Endothelial cell (in vitro differentiated cells): ENCODE measurements at regions not wholly inside any gene's neighbourhood (a gene's known extent, or its start where the extent isn't known, plus 50 kb on each side); places are given as distances from the start of the nearest gene placed in this dataset.

ENCODE experiments used
- DNase-seq: peaks from one replicate; pipeline ENCODE4 v3.0.0; 2021; ENCODE audit warnings: low spot score
- H3K27ac Mint-ChIP-seq: one replicate; pipeline ENCODE4 v1.8.0; 2021; ENCODE audit warnings: mixed read lengths, inconsistent platforms; ENCODE audit not compliant: unreplicated experiment
- H3K27me3 Mint-ChIP-seq: one replicate; pipeline ENCODE4 v1.8.0; 2021; ENCODE audit warnings: mild to moderate bottlenecking, moderate library complexity, mixed read lengths, inconsistent platforms; ENCODE audit not compliant: unreplicated experiment
- H3K36me3 Mint-ChIP-seq: one replicate; pipeline ENCODE4 v1.8.0; 2021; ENCODE audit warnings: mild to moderate bottlenecking, low read depth, mixed read lengths, inconsistent platforms; ENCODE audit not compliant: unreplicated experiment
- H3K4me1 Mint-ChIP-seq: one replicate; pipeline ENCODE4 v1.8.0; 2021; ENCODE audit warnings: mild to moderate bottlenecking, mixed read lengths, inconsistent platforms; ENCODE audit not compliant: unreplicated experiment
- H3K4me3 Mint-ChIP-seq: one replicate; pipeline ENCODE4 v1.8.0; 2021; ENCODE audit warnings: mild to moderate bottlenecking, mixed read lengths, inconsistent platforms; ENCODE audit not compliant: unreplicated experiment
- H3K9me3 Mint-ChIP-seq: one replicate; pipeline ENCODE4 v1.8.0; 2021; ENCODE audit warnings: mixed read lengths, inconsistent platforms; ENCODE audit not compliant: unreplicated experiment
- CTCF ChIP-seq: fragments of 200-600 bp; sonication (generic); IDR thresholded peaks from one replicate; pipeline ENCODE4 v1.5.0; 2021; ENCODE audit warnings: antibody characterized with exemption; ENCODE audit not compliant: unreplicated experiment

GRCh38 chr2:67842375-67842959 lies 220.3 kb downstream of the C1D start:
- H3K36me3 Mint-ChIP-seq: no peaks in the 10 kb centered on the region
- peaks cover 1% of the 10 kb centered on the region for H3K27me3 Mint-ChIP-seq
- H3K9me3 Mint-ChIP-seq: no peaks in the 10 kb centered on the region
- H3K27ac Mint-ChIP-seq: no peak overlapping the region
- TF ChIP-seq CTCF: no peak
- no peaks in the 10 kb centered on the region for H3K4me1 Mint-ChIP-seq
- H3K4me3 Mint-ChIP-seq: no peak overlapping the region
- DNase-seq: no peak

- H3K36me3 Mint-ChIP-seq: no peaks in the 10 kb centered on the region
- H3K9me3 Mint-ChIP-seq: no peaks in the 10 kb centered on the region
- no peak for DNase-seq
- no peak overlapping the region for H3K4me3 Mint-ChIP-seq
- no peak overlapping the region for H3K27ac Mint-ChIP-seq
- no peak for TF ChIP-seq CTCF
- peaks cover 1% of the 10 kb centered on the region for H3K27me3 Mint-ChIP-seq
- peaks cover 9% of the 10 kb centered on the region for H3K4me1 Mint-ChIP-seq
Measured at GRCh38 chr2:67844024-67844540, 218.7 kb downstream of the C1D start.

- TF ChIP-seq CTCF: no peak
- no peak overlapping the region for H3K4me3 Mint-ChIP-seq
- no peak overlapping the region for H3K27ac Mint-ChIP-seq
- no peaks in the 10 kb centered on the region for H3K36me3 Mint-ChIP-seq
- DNase-seq: no peak
- H3K9me3 Mint-ChIP-seq: no peaks in the 10 kb centered on the region
- peaks cover 1% of the 10 kb centered on the region for H3K27me3 Mint-ChIP-seq
- H3K4me1 Mint-ChIP-seq: peaks cover 11% of the 10 kb centered on the region
Measured at GRCh38 chr2:67845621-67846369, 217.0 kb downstream of the C1D start.

GRCh38 chr2:67846370-67847070 lies 216.3 kb downstream of the C1D start:
- Mint-ChIP-seq H3K27me3 (peaks cover 3% of the 10 kb centered on the region), H3K4me1 (peaks cover 11% of the 10 kb centered on the region), H3K4me3 (no peak overlapping the region), H3K36me3 (no peaks in the 10 kb centered on the region), H3K9me3 (no peaks in the 10 kb centered on the region), H3K27ac (no peak overlapping the region)
- peak; percentile 89 for TF ChIP-seq CTCF
- peak; percentile 77 for DNase-seq
